ENCODE measurements at regions not wholly inside any gene's neighbourhood (a gene's known extent, or its start where the extent isn't known, plus 50 kb on each side); places are given as distances from the start of the nearest gene placed in this dataset.

DNA sequence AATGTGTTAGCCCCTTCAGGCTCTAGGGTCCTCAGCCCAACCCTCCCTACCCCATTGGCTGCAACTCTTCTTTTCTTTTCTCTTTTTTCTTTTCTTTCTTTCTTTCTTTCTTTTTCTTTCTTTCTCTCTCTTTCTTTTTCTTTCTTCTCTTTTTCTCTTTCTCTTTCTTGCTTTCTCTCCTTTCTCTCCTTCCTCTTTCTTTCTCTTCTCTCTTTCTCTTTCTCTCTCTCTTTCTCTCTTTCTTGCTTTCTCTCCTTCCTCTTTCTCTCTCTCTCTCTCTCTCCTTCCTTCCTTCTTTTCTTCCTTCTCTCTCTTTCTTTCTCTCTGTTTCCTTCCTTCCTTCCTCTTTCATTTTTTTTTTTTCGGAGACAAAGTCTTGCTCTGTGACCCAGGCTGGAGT is 458.9 kb downstream of the TYW1 start:
- TF ChIP-seq, protein P1, sequence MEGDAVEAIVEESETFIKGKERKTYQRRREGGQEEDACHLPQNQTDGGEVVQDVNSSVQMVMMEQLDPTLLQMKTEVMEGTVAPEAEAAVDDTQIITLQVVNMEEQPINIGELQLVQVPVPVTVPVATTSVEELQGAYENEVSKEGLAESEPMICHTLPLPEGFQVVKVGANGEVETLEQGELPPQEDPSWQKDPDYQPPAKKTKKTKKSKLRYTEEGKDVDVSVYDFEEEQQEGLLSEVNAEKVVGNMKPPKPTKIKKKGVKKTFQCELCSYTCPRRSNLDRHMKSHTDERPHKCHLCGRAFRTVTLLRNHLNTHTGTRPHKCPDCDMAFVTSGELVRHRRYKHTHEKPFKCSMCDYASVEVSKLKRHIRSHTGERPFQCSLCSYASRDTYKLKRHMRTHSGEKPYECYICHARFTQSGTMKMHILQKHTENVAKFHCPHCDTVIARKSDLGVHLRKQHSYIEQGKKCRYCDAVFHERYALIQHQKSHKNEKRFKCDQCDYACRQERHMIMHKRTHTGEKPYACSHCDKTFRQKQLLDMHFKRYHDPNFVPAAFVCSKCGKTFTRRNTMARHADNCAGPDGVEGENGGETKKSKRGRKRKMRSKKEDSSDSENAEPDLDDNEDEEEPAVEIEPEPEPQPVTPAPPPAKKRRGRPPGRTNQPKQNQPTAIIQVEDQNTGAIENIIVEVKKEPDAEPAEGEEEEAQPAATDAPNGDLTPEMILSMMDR (IDR thresholded peaks at IDR 0.05), result no peak
- no peak for TF ChIP-seq POLR2A (IDR thresholded peaks at IDR 0.05)
- H3K27me3 ChIP-seq, result no peaks in the 10 kb centered on the region
- no peaks in the 10 kb centered on the region for H3K9me3 ChIP-seq
- intact Hi-C loops (cut with DNase I), result no loop called here
- H3K4me1 ChIP-seq, result no peaks in the 10 kb centered on the region
- H3K36me3 ChIP-seq, result no peaks in the 10 kb centered on the region
- 82% methylated on average over 1 of the region's 1 CpG; no CpG with 5 or more reads in 1 of the 2 donors for WGBS, 2 donors
- no peak for DNase-seq
- no peak overlapping the region for H3K27ac ChIP-seq
- H3K4me3 ChIP-seq, result no peak overlapping the region

DNA sequence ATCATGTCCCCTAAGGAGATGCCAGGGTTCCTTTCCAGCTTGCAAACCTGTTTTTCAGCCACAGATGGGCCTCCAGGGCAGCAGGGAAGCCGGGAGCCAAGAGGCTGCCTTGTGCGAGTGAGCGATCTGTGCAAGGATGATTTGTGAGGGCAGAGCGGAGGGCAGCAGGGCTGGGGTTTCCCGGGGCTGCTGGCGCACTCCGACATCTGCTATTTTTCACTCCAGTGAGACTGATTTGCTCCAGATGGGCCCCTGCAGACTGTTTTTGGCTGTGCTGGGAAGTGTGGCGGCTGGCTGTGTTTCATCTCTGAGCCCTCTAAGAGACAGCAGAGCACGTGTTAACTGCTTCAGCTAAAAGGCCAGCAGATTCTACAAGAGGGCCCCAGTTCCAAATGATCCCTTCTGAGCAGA is 466.2 kb downstream of the TYW1 start:
- Histone ChIP-seq H3K4me1 (peaks cover 0 to 22% (median 7%) of the 10 kb centered on the region in 3 donors), H3K9me3 (no peaks in the 10 kb centered on the region), H3K27me3 (no peaks in the 10 kb centered on the region), H3K36me3 (no peaks in the 10 kb centered on the region), H3K27ac (no peak overlapping the region), H3K4me3 (no peak overlapping the region)
- DNase-seq, result no peak
- intact Hi-C loops (cut with DNase I), result no loop called here
- TF ChIP-seq, protein P1 (IDR thresholded peaks at IDR 0.05), result no peak
- no peak for TF ChIP-seq POLR2A (IDR thresholded peaks at IDR 0.05)
- 11% methylated on average over 9 of the region's 9 CpGs; no CpG with 5 or more reads in 1 of the 2 donors for WGBS, 2 donors

DNA sequence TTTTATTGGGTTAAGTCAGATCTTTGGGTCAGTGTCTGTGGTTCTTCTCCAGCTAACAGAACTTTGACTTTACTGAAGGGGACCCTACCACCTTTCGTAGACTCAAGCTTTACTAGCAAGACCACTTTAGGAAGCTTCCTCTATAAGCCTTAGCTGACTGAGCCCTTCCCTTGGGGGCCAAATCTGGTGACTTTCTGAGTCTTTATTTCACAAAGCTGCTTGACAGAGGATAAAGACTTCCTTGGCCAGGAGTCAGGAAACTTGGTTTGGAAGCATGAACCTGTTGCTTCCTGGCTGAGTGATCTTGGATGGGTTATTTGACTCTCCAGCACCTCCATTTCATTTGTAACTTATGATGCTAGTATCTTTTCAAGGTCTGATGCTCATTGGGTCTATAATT is 466.7 kb downstream of the TYW1 start:
- WGBS, 2 donors, result 80 to 100% methylated on average over 1 of the region's 1 CpG
- no peak overlapping the region for H3K27ac ChIP-seq
- no peak overlapping the region for H3K4me3 ChIP-seq
- no peaks in the 10 kb centered on the region for H3K36me3 ChIP-seq
- intact Hi-C loops (cut with DNase I), result no loop called here
- DNase-seq, result no peak
- no peaks in the 10 kb centered on the region for H3K9me3 ChIP-seq
- TF ChIP-seq POLR2A (IDR thresholded peaks at IDR 0.05), result no peak
- TF ChIP-seq, protein P1 (IDR thresholded peaks at IDR 0.05), result no peak
- no peaks in the 10 kb centered on the region for H3K27me3 ChIP-seq
- peaks cover 0 to 22% (median 7%) of the 10 kb centered on the region in 3 donors for H3K4me1 ChIP-seq

DNA sequence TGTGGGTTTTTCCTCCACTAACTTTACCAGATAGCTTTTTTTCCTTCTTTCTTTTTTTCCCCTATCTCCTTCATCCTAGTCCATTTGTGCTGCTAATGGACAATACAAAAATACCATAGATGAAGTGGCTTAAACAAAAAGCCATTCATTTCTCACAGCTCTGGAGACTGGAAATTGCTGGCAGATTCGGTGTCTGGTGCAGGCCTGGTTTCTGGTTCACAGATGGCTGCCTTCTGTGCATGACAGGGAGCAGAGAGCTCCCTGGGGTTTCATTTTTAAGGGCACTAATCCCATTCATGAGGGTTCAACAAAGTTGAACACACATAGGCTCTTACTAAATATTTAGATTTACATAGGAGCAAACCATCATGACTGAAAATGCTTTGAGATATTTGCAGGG is 467.4 kb downstream of the TYW1 start:
- Histone ChIP-seq H3K9me3 (no peaks in the 10 kb centered on the region), H3K4me3 (no peak overlapping the region), H3K36me3 (no peaks in the 10 kb centered on the region), H3K27ac (no peak overlapping the region), H3K4me1 (peaks cover 0 to 22% (median 7%) of the 10 kb centered on the region in 3 donors), H3K27me3 (no peaks in the 10 kb centered on the region)
- intact Hi-C loops (cut with DNase I), result no loop called here
- DNase-seq, result no peak
- 50 to 67% methylated on average over 1 of the region's 1 CpG for WGBS, 2 donors
- TF ChIP-seq, protein P1 (IDR thresholded peaks at IDR 0.05), result no peak
- no peak for TF ChIP-seq POLR2A (IDR thresholded peaks at IDR 0.05)

DNA sequence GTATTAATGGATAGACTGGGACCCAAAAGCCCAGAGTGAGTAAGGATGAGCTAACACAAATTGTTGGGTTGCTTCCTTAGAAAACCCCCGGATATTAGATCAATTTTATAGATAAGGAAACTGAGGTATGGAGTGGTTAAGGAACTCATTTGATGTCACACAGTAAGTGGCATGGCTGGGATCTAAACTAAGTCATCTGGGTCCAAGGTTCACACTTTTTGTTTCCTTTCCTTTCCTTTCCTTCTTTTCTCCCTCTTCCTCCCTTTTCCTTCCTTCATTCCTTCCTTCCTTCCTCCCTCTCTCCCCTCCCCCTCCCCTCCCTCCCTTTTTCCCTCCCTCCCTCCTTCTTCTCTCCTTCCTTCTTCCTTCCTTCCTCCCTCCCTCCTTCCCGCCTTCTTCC is 469.5 kb downstream of the TYW1 start:
- WGBS, 2 donors, result 71 to 81% methylated on average over 1 to 2 of the region's 2 CpGs
- TF ChIP-seq, protein P1 (IDR thresholded peaks at IDR 0.05), result no peak
- no peak for TF ChIP-seq POLR2A (IDR thresholded peaks at IDR 0.05)
- no peaks in the 10 kb centered on the region for H3K9me3 ChIP-seq
- no peak overlapping the region for H3K4me3 ChIP-seq
- no peak overlapping the region for H3K27ac ChIP-seq
- no peaks in the 10 kb centered on the region for H3K27me3 ChIP-seq
- H3K4me1 ChIP-seq, result peaks cover 0 to 32% (median 7%) of the 10 kb centered on the region in 3 donors
- DNase-seq, result no peak
- intact Hi-C loops (cut with DNase I), result no loop called here
- no peaks in the 10 kb centered on the region for H3K36me3 ChIP-seq
